GM21786 (cell line): ENCODE measurements at regions not wholly inside any gene's neighbourhood (a gene's known extent, or its start where the extent isn't known, plus 50 kb on each side); places are given as distances from the start of the nearest gene placed in this dataset.
"Not testable (repeated sequence)": the region's sequence is repeated elsewhere in the genome, so short reads cannot be mapped to it uniquely, and the experiment has no call there.

Experiments used
- ATAC-seq: cut with Tn5 transposase; IDR thresholded peaks from one replicate; pipeline ENCODE4 v1.9.1; 2021; ENCODE audit not compliant: unreplicated experiment

DNA sequence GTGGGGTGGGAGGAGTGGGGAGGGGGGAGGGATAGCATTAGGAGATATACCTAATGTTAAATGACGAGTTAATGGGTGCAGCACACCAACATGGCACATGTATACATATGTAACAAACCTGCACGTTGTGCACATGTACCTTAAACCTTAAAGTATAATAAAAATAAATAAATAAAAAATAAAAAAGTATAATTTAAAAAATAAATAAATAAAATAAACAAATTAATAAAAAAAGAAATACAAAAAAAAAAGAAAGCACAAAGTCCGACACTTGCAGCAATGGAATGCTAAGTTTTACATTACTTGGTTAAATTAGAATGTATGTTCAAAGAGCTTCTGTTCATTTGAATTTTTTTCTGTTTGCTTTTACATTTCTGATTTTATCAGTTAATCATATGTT, 236.5 kb upstream of the POGK start:
- not testable (repeated sequence) for ATAC-seq

DNA sequence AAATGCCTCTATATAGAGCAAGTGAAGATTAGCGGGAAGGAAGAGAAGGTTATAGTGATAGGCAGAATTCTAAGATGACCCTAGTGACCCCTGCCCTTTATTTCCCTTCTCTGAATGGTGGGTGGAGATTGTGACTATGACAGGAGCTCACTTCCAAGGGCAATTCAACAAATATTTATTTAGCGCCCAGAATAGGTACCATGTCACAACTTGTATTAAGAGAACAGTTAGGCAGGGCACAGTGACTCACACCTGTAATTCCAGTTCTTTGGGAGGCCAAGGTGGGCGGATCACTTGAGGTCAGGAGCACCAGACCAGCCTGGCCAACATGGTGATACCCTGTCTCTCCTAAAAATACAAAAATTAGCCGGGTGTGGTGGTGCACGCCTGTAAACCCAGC, 236.0 kb upstream of the POGK start:
- no peak for ATAC-seq

- no peak for ATAC-seq
Observed at GRCh38 chr1:166605137-166605536, 234.1 kb upstream of the POGK start.

DNA sequence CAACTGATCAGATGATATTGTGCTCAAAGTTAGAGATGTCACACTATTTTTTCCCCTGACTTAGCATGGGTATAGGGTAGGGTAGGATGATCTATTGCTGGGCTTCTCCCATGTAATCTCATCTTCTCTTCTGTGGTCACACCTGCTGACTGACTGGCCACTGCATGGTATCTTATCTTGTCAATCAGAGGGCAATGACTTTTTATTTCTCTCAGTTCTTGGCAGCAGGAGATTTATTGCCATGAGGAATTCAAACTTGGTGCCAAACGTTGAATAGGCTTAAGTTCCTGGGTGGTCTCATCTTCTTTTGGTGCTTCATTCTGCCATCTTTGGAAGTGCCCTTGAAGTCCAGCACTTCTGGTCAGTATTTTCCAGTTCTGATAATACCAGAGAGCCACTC, 226.4 kb upstream of the POGK start:
- no peak for ATAC-seq

- ATAC-seq, result no peak
Observed at GRCh38 chr1:166616206-166616605, 223.1 kb upstream of the POGK start.

- no peak for ATAC-seq
Observed at GRCh38 chr1:166626711-166627110, 212.6 kb upstream of the POGK start.

DNA sequence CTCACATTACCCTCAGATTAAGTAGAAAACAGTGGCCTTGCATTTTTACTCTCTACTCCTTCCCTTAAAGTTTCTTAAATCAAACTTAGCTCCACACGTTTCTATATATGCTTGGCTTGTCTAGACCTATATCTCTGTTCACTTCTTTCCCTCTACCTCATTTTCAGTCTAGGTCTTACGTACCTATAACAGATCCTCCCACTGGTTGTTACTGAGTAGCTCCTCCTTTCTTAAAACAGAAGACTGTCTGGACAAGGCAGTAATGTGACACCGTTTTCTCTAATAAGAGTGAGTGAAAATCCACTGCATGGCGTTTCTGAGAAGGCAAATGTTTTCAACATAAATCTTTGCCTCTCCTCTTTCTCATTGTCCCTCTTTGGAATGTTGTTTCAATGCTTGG, 211.7 kb upstream of the POGK start:
- ATAC-seq, result no peak

- no peak for ATAC-seq
Observed at GRCh38 chr1:166628259-166628658, 211.0 kb upstream of the POGK start.

GRCh38 chr1:166629946-166630345, 209.3 kb upstream of the POGK start:
- no peak for ATAC-seq

- ATAC-seq, result no peak
Observed at GRCh38 chr1:166630369-166630768, 208.9 kb upstream of the POGK start.

DNA sequence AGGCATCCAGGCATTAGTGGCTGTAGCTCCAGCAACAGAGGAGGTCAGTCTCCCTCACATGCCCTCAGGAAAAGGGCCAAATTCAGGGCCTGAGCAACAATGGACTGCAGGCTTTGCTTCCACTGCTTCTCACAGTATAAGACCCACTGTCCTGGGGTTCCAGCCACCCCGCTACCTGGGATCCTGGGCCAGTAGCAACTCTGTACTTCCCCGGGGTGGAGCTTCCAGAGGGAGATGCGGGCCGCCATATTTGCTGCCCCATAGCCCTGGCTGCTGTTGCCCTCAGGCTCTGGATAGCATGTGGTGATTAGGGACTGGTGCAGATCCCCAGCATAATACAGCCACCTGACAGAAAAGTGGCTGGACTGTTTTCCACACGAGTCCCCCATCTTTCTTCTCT, 201.1 kb upstream of the POGK start:
- ATAC-seq, result no peak

GRCh38 chr1:166657228-166657627, 182.0 kb upstream of the POGK start:
- not testable (repeated sequence) for ATAC-seq

DNA sequence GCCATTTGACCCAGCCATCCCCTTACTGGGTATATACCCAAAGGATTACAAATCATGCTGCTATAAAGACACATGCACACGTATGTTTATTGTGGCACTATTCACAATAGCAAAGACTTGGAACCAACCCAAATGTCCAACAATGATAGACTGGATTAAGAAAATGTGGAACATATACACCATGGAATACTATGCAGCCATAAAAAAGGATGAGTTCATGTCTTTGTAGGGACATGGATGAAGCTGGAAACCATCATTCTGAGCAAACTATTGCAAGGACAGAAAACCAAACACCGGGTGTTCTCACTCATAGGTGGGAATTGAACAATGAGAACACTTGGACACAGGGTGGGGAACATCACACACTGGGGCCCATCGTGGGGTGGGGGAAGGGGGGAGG, 172.5 kb upstream of the POGK start:
- ATAC-seq, result not testable (repeated sequence)

GRCh38 chr1:166667600-166667999, 171.7 kb upstream of the POGK start:
- not testable (repeated sequence) for ATAC-seq

GRCh38 chr1:166671627-166672026, 167.6 kb upstream of the POGK start:
- no peak for ATAC-seq

- no peak for ATAC-seq
Observed at GRCh38 chr1:166673722-166674121, 165.6 kb upstream of the POGK start.

GRCh38 chr1:166675213-166675612, 164.1 kb upstream of the POGK start:
- no peak for ATAC-seq

- no peak for ATAC-seq
Observed at GRCh38 chr1:166676981-166677380, 162.3 kb upstream of the POGK start.

GRCh38 chr1:166679369-166679768, 159.9 kb upstream of the POGK start:
- ATAC-seq, result no peak

GRCh38 chr1:166682588-166682987, 156.7 kb upstream of the POGK start:
- ATAC-seq, result no peak

DNA sequence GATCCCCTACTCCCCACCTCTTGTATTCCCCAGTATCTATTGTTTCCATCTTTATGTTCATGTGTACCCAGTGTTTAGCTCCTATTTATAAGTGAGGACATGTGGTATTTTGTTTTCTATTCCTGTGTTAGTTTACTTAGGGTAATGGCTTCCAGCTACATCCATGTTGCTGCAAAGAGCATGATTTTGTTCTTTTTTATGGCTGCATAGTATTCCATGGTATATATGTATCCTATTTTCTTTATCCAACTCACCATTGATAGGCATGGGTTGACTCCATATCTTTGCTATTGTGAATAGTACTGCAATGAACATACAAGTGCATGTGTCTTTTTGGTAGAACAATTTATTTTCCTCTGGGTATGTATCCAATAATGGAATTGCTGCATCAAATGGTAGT, 154.6 kb upstream of the POGK start:
- ATAC-seq, result not testable (repeated sequence)

DNA sequence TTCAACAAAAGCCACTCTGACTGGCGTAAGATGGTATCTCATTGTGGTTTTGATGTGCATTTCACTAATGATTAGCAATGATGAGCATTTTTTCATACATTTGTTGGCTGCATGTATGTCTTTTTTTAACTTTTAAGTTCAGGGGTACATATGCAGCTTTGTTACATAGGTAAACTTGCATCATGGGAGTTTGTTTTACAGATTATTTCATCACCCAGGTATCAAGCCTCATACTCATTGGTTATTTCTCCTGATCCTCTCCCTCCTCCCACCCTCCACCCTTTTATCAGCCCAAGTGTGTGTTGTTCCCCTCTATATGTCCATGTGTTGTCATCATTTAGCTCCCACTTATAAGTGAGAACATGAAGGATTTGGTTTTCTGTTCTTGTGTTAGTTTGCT, 154.1 kb upstream of the POGK start:
- no peak for ATAC-seq

DNA sequence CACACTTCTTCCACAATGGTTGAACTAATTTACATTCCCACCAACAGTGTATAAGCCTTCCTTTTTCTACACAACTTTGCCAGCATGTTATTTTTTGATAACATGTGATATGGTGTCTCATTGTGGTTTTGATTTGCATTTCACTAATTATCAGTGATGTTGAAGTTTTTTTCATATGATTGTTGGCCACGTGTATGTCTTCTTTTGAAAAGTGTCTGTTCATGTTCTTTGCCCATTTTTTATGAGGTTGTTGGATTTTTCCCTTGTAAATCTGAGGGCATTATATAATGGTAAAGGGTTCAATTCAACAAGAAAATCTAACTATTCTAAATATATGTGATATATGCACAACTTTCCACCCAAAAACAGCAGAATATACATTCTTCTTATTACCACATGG, 153.4 kb upstream of the POGK start:
- ATAC-seq, result not testable (repeated sequence)

DNA sequence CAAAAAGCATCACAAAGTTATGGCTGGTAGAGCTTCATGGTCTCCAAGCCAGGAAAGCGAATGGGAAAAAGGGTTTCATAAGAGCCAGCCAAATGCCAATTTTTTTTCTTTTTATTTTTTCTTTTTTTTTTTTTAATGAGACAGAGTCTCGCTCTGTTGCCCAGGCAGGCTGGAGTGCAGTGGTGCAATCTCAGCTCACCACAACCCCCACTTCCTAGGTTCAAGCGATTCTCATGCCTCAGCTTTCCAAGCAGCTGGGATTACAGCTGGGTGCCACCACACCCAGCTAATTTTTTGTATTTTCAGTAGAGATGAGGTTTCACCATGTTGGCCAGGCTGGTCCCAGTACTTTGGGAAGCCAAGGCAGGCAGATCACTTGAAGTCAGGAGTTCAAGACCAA, 148.7 kb upstream of the POGK start:
- ATAC-seq, result not testable (repeated sequence)
